Ovary (tissue), 3 donors: ENCODE measurements at regions not wholly inside any gene's neighbourhood (a gene's known extent, or its start where the extent isn't known, plus 50 kb on each side); places are given as distances from the start of the nearest gene placed in this dataset.

Experiments used
- POLR2A ChIP-seq: fragments of 450-650 bp; IDR thresholded peaks from one replicate; pipeline ENCODE4 v1.6.1; 2017; ENCODE audit warnings: antibody characterized with exemption, mild to moderate bottlenecking, moderate library complexity
- TF ChIP-seq, protein P1 (sequence below), 3 donors: fragments of 450-650 bp in 2 of 3; fragments of 200-600 bp in 1 of 3; IDR thresholded peaks; one replicate each; pipeline versions ENCODE4 v1.5.1 to v1.8.0; 2016 to 2022; ENCODE audit warnings: antibody characterized with exemption in 3 of 3, mild to moderate bottlenecking in 1 of 3
- donor health status: DM: no; HTN: no; CAD: no.

DNA sequence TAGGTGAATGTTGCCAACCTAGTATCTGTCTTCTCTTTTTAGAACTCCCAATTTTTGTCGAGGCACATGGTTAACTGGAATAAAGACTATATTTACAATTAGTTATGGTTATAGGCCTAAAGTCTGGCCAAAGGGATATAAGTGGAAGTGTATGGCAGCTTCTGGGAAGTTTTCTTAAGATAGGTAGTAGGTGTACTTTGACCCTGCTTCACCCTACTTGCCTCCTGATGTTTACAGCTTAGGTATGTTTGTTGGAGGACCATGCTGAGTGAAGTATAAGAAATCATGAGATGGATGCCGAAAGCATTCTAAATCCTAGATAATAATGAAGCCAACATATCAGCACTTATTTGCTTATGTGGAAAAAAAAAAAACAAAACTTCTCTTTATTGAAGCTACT is 272.1 kb downstream of the S1PR1 start:
- no peak for TF ChIP-seq POLR2A
- TF ChIP-seq, protein P1, sequence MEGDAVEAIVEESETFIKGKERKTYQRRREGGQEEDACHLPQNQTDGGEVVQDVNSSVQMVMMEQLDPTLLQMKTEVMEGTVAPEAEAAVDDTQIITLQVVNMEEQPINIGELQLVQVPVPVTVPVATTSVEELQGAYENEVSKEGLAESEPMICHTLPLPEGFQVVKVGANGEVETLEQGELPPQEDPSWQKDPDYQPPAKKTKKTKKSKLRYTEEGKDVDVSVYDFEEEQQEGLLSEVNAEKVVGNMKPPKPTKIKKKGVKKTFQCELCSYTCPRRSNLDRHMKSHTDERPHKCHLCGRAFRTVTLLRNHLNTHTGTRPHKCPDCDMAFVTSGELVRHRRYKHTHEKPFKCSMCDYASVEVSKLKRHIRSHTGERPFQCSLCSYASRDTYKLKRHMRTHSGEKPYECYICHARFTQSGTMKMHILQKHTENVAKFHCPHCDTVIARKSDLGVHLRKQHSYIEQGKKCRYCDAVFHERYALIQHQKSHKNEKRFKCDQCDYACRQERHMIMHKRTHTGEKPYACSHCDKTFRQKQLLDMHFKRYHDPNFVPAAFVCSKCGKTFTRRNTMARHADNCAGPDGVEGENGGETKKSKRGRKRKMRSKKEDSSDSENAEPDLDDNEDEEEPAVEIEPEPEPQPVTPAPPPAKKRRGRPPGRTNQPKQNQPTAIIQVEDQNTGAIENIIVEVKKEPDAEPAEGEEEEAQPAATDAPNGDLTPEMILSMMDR (IDR thresholded peaks at IDR 0.05) = no peak
